NCI-H2196 (cell line): ENCODE measurements at regions not wholly inside any gene's neighbourhood (a gene's known extent, or its start where the extent isn't known, plus 50 kb on each side); places are given as distances from the start of the nearest gene placed in this dataset.
"Not testable (repeated sequence)": the region's sequence is repeated elsewhere in the genome, so short reads cannot be mapped to it uniquely, and the experiment has no call there.

ENCODE experiments used
- DNase-seq: peaks from one replicate; lab custom pipeline; 2025; ENCODE audit not compliant: unreplicated experiment; lab: John Stamatoyannopoulos, UW

- no peak for DNase-seq
Observed at GRCh38 chr5:87190041-87190440, 77.6 kb upstream of the RASA1 start.

DNA sequence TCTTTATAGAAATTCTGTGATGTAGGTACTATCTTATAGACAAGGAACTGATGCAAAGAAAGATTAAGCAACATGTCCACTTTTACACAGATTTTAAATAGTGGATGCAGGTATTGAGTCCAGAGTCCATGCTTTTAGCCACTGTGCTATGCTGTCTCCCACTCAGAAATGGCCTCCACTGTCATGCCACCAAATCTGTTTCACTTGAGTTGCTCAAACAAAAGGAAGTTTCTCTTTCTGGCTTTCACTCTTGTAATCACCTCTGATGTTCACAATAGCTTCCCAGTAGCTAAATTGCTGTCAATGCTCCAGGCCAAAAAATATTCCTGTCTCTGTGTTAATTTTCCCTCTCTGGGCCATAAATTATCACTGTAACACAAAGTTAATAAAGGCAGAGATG is 77.0 kb upstream of the RASA1 start:
- no peak for DNase-seq

DNA sequence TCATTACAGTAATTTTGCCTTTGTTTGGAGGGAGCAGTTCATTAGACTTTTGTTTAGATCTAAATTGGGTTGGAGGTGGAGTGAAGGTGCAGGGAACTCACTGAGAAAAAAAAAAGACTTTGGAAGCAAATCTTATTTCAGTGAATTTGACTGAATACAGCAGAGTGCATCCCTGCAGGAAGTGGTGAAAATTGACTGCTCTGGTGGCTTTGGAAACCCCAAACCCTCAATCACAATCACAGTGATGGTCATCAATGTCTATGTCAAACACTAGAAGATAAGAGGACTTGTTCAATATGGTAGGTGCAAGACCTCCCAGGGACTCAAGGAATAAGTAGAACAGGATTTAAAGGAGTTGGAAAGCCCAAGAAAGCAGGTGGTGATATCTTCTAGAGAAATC is 76.0 kb upstream of the RASA1 start:
- no peak for DNase-seq

DNA sequence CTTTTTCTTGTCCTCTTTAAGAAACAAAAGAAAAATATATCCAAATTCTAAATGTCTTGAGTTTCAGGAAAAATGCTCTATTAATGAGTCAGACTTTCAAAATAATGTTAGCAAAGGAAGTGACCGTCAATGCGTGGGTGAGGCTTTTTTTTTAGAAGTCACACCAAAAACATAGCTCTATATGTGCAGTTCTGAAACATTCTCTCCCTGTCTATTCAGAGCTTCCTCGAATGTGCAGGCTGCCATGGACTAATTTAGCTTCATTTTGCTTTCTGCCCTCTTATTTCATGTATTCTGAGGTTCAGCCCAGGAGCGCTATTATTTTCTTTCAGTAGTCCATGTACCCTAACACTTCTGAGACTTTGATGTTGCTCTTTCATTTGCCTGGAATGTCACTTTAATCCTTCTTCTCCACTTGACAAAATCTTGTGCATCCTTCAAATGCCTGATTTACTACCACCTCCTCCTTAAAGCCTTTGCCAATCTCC is 72.5 kb upstream of the RASA1 start:
- DNase-seq, result no peak

- DNase-seq, result no peak
Observed at GRCh38 chr5:87195616-87196015, 72.1 kb upstream of the RASA1 start.

DNA sequence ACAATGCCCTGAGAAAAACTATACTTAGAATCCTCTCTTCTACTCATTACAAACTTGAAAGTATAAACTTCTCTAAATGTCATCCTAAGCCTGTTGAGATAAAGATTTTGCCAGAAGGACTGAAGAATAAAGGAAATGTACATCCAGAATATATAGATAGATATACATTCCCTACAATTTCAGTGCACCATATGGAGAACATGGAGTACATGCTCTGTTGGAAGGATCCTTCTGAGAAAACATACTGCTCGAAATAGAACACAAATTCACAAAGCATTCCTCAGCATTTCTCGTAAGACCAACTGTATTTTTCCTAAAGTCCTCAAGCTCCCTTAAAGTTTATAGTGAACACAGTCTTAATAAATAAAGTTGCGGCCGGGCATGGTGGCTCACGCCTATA is 69.7 kb upstream of the RASA1 start:
- no peak for DNase-seq

GRCh38 chr5:87199246-87199645 is 68.4 kb upstream of the RASA1 start:
- not testable (repeated sequence) for DNase-seq

GRCh38 chr5:87199704-87200103 is 68.0 kb upstream of the RASA1 start:
- not testable (repeated sequence) for DNase-seq

DNA sequence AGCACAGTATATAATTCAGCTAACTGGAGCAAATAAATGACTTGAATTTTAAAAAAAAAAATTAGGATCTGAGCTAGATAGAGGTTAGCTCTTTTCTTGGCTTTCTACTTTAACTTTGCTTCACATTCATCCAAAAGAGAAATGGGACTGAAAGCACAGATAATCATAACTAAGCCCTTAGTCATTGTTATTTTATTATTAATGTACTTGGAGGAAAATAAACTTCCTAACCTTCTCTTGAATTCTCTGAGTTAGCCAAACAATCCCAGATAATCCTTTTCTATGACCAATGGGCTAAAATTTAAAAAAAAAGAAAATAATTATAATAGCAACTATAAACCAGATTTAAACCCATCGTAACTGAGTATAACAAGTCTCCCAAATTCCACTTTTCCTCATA is 57.6 kb upstream of the RASA1 start:
- no peak for DNase-seq

DNA sequence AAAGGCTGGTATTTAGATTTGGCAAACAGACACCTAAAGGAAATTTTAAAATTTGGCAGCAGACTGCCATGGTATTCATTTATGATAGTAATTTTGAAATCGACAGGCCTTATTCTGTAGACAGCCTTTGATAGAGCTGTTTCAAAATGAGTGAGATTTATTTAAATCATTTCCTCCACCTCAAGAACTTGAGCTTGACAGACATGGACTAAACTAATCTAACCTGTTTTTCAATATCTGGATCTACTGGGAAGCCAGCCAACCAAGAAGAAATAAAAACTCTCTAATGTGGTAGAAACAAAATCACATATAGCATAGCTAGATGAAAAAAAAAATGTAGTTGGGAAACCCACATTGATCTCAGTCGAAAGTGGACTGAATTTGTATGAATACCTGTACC is 56.9 kb upstream of the RASA1 start:
- DNase-seq, result no peak

GRCh38 chr5:87211676-87212075 is 56.0 kb upstream of the RASA1 start:
- no peak for DNase-seq

GRCh38 chr5:87212183-87212582 is 55.5 kb upstream of the RASA1 start:
- not testable (repeated sequence) for DNase-seq

- not testable (repeated sequence) for DNase-seq
Observed at GRCh38 chr5:87217480-87217879, 50.2 kb upstream of the RASA1 start.
